Right renal pelvis (tissue), 4 donors: ENCODE measurements at regions not wholly inside any gene's neighbourhood (a gene's known extent, or its start where the extent isn't known, plus 50 kb on each side); places are given as distances from the start of the nearest gene placed in this dataset.

Source experiments
- DNase-seq, 4 donors: peaks; one replicate each; pipeline ENCODE4 v3.0.0-alpha.2; 2013; ENCODE audit warnings: low read depth in 4 of 4, low spot score in 3 of 4, missing footprints in 1 of 4

- no peak for DNase-seq
Observed at GRCh38 chr4:11602606-11603340, 174.1 kb upstream of the HS3ST1 start.

GRCh38 chr4:11599064-11599463, 170.4 kb upstream of the HS3ST1 start:
- DNase-seq: no peak

GRCh38 chr4:11598591-11598990, 169.9 kb upstream of the HS3ST1 start:
- no peak for DNase-seq

- DNase-seq: no peak
Observed at GRCh38 chr4:11597506-11597905, 168.8 kb upstream of the HS3ST1 start.

GRCh38 chr4:11596989-11597388, 168.3 kb upstream of the HS3ST1 start:
- DNase-seq: no peak

- no peak for DNase-seq
Observed at GRCh38 chr4:11593576-11594116, 165.0 kb upstream of the HS3ST1 start.

- no peak for DNase-seq
Observed at GRCh38 chr4:11592276-11592675, 163.6 kb upstream of the HS3ST1 start.

GRCh38 chr4:11590132-11590531, 161.4 kb upstream of the HS3ST1 start:
- DNase-seq: no peak

- DNase-seq: no peak
Observed at GRCh38 chr4:11589676-11590075, 161.0 kb upstream of the HS3ST1 start.

GRCh38 chr4:11587797-11588196, 159.1 kb upstream of the HS3ST1 start:
- no peak for DNase-seq

GRCh38 chr4:11585506-11585905, 156.8 kb upstream of the HS3ST1 start:
- no peak for DNase-seq

GRCh38 chr4:11568511-11568910, 139.8 kb upstream of the HS3ST1 start:
- DNase-seq: no peak

- no peak for DNase-seq
Observed at GRCh38 chr4:11566444-11567022, 137.8 kb upstream of the HS3ST1 start.

- DNase-seq: no peak
Observed at GRCh38 chr4:11565899-11566298, 137.2 kb upstream of the HS3ST1 start.

GRCh38 chr4:11565213-11565612, 136.5 kb upstream of the HS3ST1 start:
- no peak for DNase-seq

GRCh38 chr4:11564021-11564420, 135.3 kb upstream of the HS3ST1 start:
- no peak for DNase-seq

GRCh38 chr4:11549525-11549924, 120.8 kb upstream of the HS3ST1 start:
- no peak for DNase-seq

- DNase-seq: no peak
Observed at GRCh38 chr4:11548597-11549082, 119.9 kb upstream of the HS3ST1 start.

- no peak for DNase-seq
Observed at GRCh38 chr4:11546391-11547175, 117.9 kb upstream of the HS3ST1 start.

GRCh38 chr4:11545651-11546050, 117.0 kb upstream of the HS3ST1 start:
- no peak for DNase-seq

GRCh38 chr4:11544211-11544610, 115.5 kb upstream of the HS3ST1 start:
- no peak for DNase-seq
